Neuronal stem cell (in vitro differentiated cells): ENCODE measurements at regions not wholly inside any gene's neighbourhood (a gene's known extent, or its start where the extent isn't known, plus 50 kb on each side); places are given as distances from the start of the nearest gene placed in this dataset.

ENCODE experiments used
- DNase-seq: peaks from one replicate; pipeline ENCODE4 v3.0.0-alpha.2; 2013; ENCODE audit warnings: low spot score
- H2AFZ ChIP-seq: one replicate; pipeline ENCODE4 v1.6.1; 2013; ENCODE audit warnings: mild to moderate bottlenecking, low read length, inconsistent platforms
- H2AK5ac ChIP-seq: 2 replicates; pipeline ENCODE4 v1.6.1; 2013; ENCODE audit warnings: low read depth, mild to moderate bottlenecking, inconsistent platforms, low read length, moderate library complexity, mixed read lengths
- H2BK120ac ChIP-seq: 2 replicates; pipeline ENCODE4 v1.6.1; 2013; ENCODE audit warnings: low read depth, mild to moderate bottlenecking, inconsistent platforms, low read length, moderate library complexity, mixed read lengths
- H2BK12ac ChIP-seq: one replicate; pipeline ENCODE4 v1.6.1; 2013; ENCODE audit warnings: low read length, inconsistent platforms
- H2BK15ac ChIP-seq: 2 replicates; pipeline ENCODE4 v1.6.1; 2013; ENCODE audit warnings: mild to moderate bottlenecking, low read length, inconsistent platforms, mixed read lengths
- H2BK5ac ChIP-seq: one replicate; pipeline ENCODE4 v1.6.1; 2013; ENCODE audit warnings: inconsistent platforms, mild to moderate bottlenecking, low read length, moderate library complexity
- H3K14ac ChIP-seq: one replicate; pipeline ENCODE4 v1.6.1; 2013; ENCODE audit warnings: low read length, inconsistent platforms
- H3K18ac ChIP-seq: 2 replicates; pipeline ENCODE4 v1.6.1; 2013; ENCODE audit warnings: low read length, inconsistent platforms
- H3K23ac ChIP-seq: 2 replicates; pipeline ENCODE4 v1.6.1; 2013; ENCODE audit warnings: low read depth, mild to moderate bottlenecking, mixed read lengths, low read length, inconsistent platforms; ENCODE audit not compliant: poor library complexity
- H3K27ac ChIP-seq: replicated peaks from 3 replicates; pipeline ENCODE4 v1.5.1; 2013; ENCODE audit warnings: low read length, inconsistent platforms
- H3K27me3 ChIP-seq, 3 experiments: 2 replicates each; pipeline ENCODE4 v1.6.1; 2013; ENCODE audit warnings: low read length in 3 of 3, mild to moderate bottlenecking in 2 of 3, inconsistent platforms in 1 of 3, low read depth in 1 of 3, mixed read lengths in 1 of 3, moderate library complexity in 1 of 3; ENCODE audit not compliant: control insufficient read depth in 3 of 3, insufficient read depth in 3 of 3
- H3K36me3 ChIP-seq, 2 donors: replicated peaks in 1 of 2; 2 replicates each; pipeline ENCODE4 v1.6.1; 2013; ENCODE audit warnings: low read length in 2 of 2; ENCODE audit not compliant: control insufficient read depth in 2 of 2, insufficient read depth in 2 of 2
- H3K4ac ChIP-seq: 2 replicates; pipeline ENCODE4 v1.6.1; 2013; ENCODE audit warnings: inconsistent platforms, mild to moderate bottlenecking, low read length, moderate library complexity
- H3K4me1 ChIP-seq, 2 donors: 1 replicate in 1 of 2; 2 replicates in 1 of 2; pipeline ENCODE4 v1.6.1; 2013; ENCODE audit warnings: low read length in 2 of 2, low read depth in 1 of 2; ENCODE audit not compliant: control insufficient read depth in 2 of 2, insufficient read depth in 1 of 2
- H3K4me2 ChIP-seq: one replicate; pipeline ENCODE4 v1.6.1; 2013; ENCODE audit warnings: mild to moderate bottlenecking, low read length, inconsistent platforms; ENCODE audit not compliant: insufficient read depth, poor library complexity, severe bottlenecking
- H3K4me3 ChIP-seq, 2 donors: 2 replicates each; pipeline ENCODE4 v1.5.1; 2013; ENCODE audit warnings: low read length in 2 of 2, mild to moderate bottlenecking in 2 of 2, inconsistent platforms in 1 of 2, moderate library complexity in 1 of 2
- H3K79me1 ChIP-seq: one replicate; pipeline ENCODE4 v1.6.1; 2013; ENCODE audit warnings: low read depth, mild to moderate bottlenecking, inconsistent platforms, low read length, moderate library complexity
- H3K9ac ChIP-seq: one replicate; pipeline ENCODE4 v1.6.1; 2013; ENCODE audit warnings: mild to moderate bottlenecking, low read depth, low read length, inconsistent platforms; ENCODE audit not compliant: poor library complexity
- H3K9me3 ChIP-seq, 2 donors: replicated peaks in 1 of 2; 2 replicates each; pipeline versions ENCODE3 to v1.6.1; 2013; ENCODE audit warnings: low read length in 2 of 2, mild to moderate bottlenecking in 2 of 2, inconsistent platforms in 1 of 2, low read depth in 1 of 2, mixed read lengths in 1 of 2, moderate library complexity in 1 of 2; ENCODE audit not compliant: control insufficient read depth in 2 of 2, insufficient read depth in 1 of 2
- H4K8ac ChIP-seq: one replicate; pipeline ENCODE4 v1.6.1; 2013; ENCODE audit warnings: low read depth, mild to moderate bottlenecking, inconsistent platforms, low read length, moderate library complexity
- H4K91ac ChIP-seq: one replicate; pipeline ENCODE4 v1.6.1; 2013; ENCODE audit warnings: low read length, low read depth, mild to moderate bottlenecking, inconsistent platforms; ENCODE audit not compliant: poor library complexity
- WGBS, 2 donors: extraction: QIAGEN DNeasy Blood & Tissue Kit; methylation state at CpG; one replicate each; pipeline ENCODE4 v1.1.7; 2013; ENCODE audit warnings: missing lambda C conversion rate in 2 of 2, mixed read lengths in 1 of 2; ENCODE audit not compliant: insufficient read length in 2 of 2, insufficient replicate concordance in 1 of 2; ENCODE audit errors: extremely low coverage in 2 of 2; 5-methylcytosine and 5-hydroxymethylcytosine counted together

DNA sequence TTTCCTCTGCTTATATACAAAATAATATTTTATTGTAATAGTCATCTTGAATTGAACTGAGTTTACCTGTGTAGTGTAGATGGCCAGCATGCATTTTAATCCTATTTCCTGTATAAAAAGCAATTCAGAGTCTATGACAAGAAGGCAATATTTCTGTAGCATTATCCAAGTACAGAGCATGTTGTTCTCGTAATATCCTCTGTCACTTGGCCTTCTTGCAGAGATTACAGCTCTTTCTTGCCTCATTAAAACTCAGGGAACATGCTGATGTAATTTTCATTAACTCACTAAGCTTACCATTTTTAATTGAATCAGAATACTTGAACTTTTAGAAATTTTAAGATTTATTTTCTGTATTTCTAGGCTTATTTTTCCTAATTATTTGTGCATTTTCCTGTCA lies 203.3 kb upstream of the AGTR1 start:
- H3K36me3 ChIP-seq, result no peaks in the 10 kb centered on the region
- no peak overlapping the region for H2BK120ac ChIP-seq
- H2BK15ac ChIP-seq, result no peak overlapping the region
- H3K23ac ChIP-seq, result no peak overlapping the region
- no peak overlapping the region for H2BK5ac ChIP-seq
- no peak overlapping the region for H4K91ac ChIP-seq
- H3K9me3 ChIP-seq, result peaks cover 0 to 1% of the 10 kb centered on the region in 2 donors
- no peak overlapping the region for H3K4me3 ChIP-seq
- no peaks in the 10 kb centered on the region for H3K4me1 ChIP-seq
- no peak overlapping the region for H3K4ac ChIP-seq
- no peak overlapping the region for H2AK5ac ChIP-seq
- WGBS, 2 donors, result no CpG with 5 or more reads among the region's 1 CpG
- H4K8ac ChIP-seq, result no peak overlapping the region
- no peak for DNase-seq
- H3K27me3 ChIP-seq, result no peaks in the 10 kb centered on the region
- H2BK12ac ChIP-seq, result no peak overlapping the region
- no peak overlapping the region for H3K4me2 ChIP-seq
- no peak overlapping the region for H3K9ac ChIP-seq
- H3K14ac ChIP-seq, result no peak overlapping the region
- no peak overlapping the region for H3K27ac ChIP-seq
- H3K18ac ChIP-seq, result no peak overlapping the region
- H3K79me1 ChIP-seq, result no peaks in the 10 kb centered on the region
- no peak overlapping the region for H2AFZ ChIP-seq

DNA sequence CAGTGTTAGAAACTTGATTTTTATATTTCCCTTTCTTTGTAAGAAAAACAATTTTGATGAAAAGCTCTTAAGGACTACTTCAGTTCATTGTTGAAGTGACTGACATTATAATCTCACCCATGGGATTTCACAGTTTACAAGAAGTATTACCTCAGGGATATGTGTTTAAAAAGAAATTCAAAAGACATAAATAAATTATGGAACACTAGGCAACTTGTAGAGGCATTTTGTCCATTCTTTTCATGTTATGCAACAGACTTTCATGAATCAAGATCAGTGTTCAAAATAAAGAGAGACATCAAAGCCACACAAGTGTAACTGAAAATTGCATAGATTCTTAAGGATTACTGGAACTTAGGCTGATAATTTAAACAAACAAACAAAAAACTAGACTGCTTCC lies 196.8 kb upstream of the AGTR1 start:
- no peak overlapping the region for H3K23ac ChIP-seq
- no peak overlapping the region for H3K14ac ChIP-seq
- no peak overlapping the region for H3K4me3 ChIP-seq
- H2AK5ac ChIP-seq, result no peak overlapping the region
- H3K18ac ChIP-seq, result no peak overlapping the region
- H3K79me1 ChIP-seq, result no peaks in the 10 kb centered on the region
- H2BK15ac ChIP-seq, result no peak overlapping the region
- H3K4ac ChIP-seq, result no peak overlapping the region
- no peak overlapping the region for H4K91ac ChIP-seq
- no peak overlapping the region for H3K27ac ChIP-seq
- no peak overlapping the region for H3K4me2 ChIP-seq
- H2BK12ac ChIP-seq, result no peak overlapping the region
- H2BK5ac ChIP-seq, result no peak overlapping the region
- no peaks in the 10 kb centered on the region for H3K9me3 ChIP-seq
- H2BK120ac ChIP-seq, result no peak overlapping the region
- H3K36me3 ChIP-seq, result no peaks in the 10 kb centered on the region
- H4K8ac ChIP-seq, result no peak overlapping the region
- no peaks in the 10 kb centered on the region for H3K4me1 ChIP-seq
- DNase-seq, result no peak
- H3K27me3 ChIP-seq, result no peaks in the 10 kb centered on the region
- H3K9ac ChIP-seq, result no peak overlapping the region
- peak overlapping the region; percentile 6 for H2AFZ ChIP-seq

DNA sequence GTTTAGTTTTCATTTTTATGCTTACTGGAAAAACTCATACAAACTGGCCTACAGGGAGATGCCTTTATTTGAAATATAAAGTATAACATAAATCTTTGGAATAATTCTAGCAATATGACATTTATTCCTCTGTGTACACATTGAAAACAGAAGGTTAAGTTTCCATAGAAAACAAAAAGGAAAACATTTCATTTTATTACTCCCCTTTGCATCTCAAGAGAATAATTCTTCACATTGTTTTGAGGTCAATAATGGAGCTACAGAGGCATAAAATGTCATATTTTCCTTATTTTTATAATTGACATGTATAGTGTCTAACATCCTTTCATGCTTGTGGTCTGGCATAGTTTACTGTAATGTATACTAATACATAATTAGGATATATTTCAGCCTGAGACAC lies 187.6 kb upstream of the AGTR1 start:
- no peak overlapping the region for H3K18ac ChIP-seq
- H3K9ac ChIP-seq, result no peak overlapping the region
- no peak overlapping the region for H4K8ac ChIP-seq
- H2BK15ac ChIP-seq, result no peak overlapping the region
- no peaks in the 10 kb centered on the region for H3K36me3 ChIP-seq
- H3K4me1 ChIP-seq, result no peaks in the 10 kb centered on the region
- H3K23ac ChIP-seq, result no peak overlapping the region
- H3K4me3 ChIP-seq, result no peak overlapping the region
- no peak overlapping the region for H3K14ac ChIP-seq
- H3K79me1 ChIP-seq, result no peaks in the 10 kb centered on the region
- no peak overlapping the region for H2BK5ac ChIP-seq
- no peak overlapping the region for H4K91ac ChIP-seq
- no peak overlapping the region for H2AFZ ChIP-seq
- no peaks in the 10 kb centered on the region for H3K9me3 ChIP-seq
- no peak overlapping the region for H3K4me2 ChIP-seq
- H2AK5ac ChIP-seq, result no peak overlapping the region
- H2BK12ac ChIP-seq, result no peak overlapping the region
- H3K27ac ChIP-seq, result no peak overlapping the region
- DNase-seq, result no peak
- no peak overlapping the region for H2BK120ac ChIP-seq
- no peak overlapping the region for H3K4ac ChIP-seq
- no peaks in the 10 kb centered on the region for H3K27me3 ChIP-seq

DNA sequence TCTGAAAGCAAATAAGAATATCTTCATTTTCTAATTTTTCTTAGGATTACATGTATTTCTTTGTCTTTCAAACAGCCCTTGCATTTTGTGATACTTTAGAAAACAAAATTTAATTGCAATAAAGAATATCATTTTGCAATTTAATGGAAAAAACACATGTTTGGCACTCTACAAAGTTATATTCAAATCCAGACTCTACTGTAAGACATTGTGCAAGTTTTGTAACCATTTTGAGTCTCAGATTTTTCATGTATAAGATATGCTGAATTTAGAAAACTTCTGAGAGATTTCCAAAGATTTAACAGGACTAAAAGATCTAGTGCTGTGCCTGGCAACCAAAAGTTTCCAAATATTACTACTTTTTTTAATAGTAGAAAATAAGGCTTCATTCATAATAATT lies 187.1 kb upstream of the AGTR1 start:
- Histone ChIP-seq H3K79me1 (no peaks in the 10 kb centered on the region), H3K4me2 (no peak overlapping the region), H2AFZ (no peak overlapping the region), H2AK5ac (no peak overlapping the region), H3K27ac (no peak overlapping the region), H3K4me3 (no peak overlapping the region), H3K9me3 (no peaks in the 10 kb centered on the region), H4K8ac (no peak overlapping the region), H4K91ac (no peak overlapping the region), H3K9ac (no peak overlapping the region), H2BK15ac (no peak overlapping the region), H3K4ac (no peak overlapping the region), H2BK120ac (no peak overlapping the region), H3K27me3 (no peaks in the 10 kb centered on the region), H2BK5ac (no peak overlapping the region), H3K18ac (no peak overlapping the region), H3K36me3 (no peaks in the 10 kb centered on the region), H3K14ac (no peak overlapping the region), H2BK12ac (no peak overlapping the region), H3K23ac (no peak overlapping the region), H3K4me1 (no peaks in the 10 kb centered on the region)
- no peak for DNase-seq
